HG02943 (cell line): ENCODE measurements at regions not wholly inside any gene's neighbourhood (a gene's known extent, or its start where the extent isn't known, plus 50 kb on each side); places are given as distances from the start of the nearest gene placed in this dataset.

Experiments
- ATAC-seq: cut with Tn5 transposase; IDR thresholded peaks from one replicate; pipeline ENCODE4 v1.9.1; 2021; ENCODE audit warnings: mild to moderate bottlenecking, low read depth, moderate library complexity; ENCODE audit not compliant: unreplicated experiment

DNA sequence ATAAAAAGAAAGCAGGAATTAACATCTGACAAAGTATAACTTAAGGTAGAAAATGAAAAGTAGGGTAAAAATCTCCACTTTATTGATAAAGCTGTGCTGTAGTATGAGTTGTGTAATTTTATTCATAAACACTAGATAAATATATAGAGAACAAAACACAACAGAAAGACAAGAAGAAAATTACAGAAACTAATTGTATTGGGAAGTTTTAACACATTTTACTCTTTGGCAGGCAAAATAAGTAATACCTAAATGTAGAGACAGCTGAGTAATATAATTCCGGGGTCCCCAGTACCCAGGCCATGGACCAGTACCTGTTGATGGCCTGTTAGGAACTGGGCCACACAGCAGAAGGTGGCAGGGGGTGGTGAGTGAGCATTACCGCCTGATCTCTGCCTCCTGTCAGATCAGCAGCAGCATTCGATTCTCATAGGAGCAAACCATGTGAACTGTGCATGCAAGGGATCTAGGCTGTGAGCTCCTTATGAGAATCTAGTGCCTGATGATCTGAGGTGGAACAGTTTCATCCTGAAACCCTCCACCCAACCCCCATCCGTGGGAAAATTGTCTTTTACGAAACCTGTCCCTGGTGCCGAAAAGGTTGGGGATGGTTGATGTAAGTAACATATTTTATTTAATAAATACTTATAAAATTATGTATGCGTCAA lies 84.4 kb upstream of the ETV6 start:
- ATAC-seq, result no peak

DNA sequence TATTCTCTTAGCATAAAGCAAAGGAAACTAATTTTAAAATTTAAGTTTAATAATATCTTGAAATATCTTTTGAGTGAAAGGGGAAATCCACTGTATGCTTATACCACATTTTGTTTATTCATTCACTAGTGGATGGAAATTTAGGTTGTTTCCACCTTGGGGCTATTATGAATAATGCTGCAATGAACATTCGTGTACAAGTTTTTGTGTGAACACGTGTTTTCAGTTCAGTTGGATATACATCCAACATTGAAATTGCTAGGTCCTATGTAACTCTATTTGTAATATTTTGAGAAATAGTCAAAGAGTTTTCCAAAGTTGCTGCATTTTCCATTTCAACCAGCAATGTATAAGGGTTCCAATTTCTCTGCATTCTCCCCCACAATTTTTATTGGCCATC lies 83.7 kb upstream of the ETV6 start:
- ATAC-seq, result no peak

DNA sequence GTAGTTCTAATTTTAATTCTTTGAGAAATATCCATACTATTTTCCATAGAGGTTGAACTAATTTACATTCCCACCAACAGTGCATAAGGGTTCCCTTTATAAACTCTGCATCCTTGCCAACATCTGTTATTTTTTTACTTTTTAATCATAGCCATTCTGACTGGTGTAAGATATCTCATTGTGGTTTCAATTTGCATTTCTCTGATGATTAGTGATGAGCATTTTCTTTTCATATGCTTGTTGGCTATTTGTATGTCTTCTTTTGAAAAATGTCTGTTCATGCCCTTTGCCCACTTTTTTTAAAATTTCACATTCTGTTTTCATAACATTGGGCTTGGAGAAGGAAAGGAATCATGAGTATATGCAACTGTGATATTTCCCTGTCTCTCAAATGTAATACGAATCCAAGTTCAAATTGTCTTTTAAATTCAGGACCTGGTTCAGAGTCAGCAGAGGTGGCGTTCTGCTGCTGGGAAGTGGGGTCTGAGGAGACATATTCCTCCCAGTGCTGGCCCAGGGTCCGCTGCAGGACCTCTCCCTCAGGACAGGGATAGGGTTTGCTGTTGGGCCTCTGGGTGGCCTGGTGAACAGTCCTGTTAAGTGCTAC lies 81.2 kb upstream of the ETV6 start:
- ATAC-seq, result no peak

DNA sequence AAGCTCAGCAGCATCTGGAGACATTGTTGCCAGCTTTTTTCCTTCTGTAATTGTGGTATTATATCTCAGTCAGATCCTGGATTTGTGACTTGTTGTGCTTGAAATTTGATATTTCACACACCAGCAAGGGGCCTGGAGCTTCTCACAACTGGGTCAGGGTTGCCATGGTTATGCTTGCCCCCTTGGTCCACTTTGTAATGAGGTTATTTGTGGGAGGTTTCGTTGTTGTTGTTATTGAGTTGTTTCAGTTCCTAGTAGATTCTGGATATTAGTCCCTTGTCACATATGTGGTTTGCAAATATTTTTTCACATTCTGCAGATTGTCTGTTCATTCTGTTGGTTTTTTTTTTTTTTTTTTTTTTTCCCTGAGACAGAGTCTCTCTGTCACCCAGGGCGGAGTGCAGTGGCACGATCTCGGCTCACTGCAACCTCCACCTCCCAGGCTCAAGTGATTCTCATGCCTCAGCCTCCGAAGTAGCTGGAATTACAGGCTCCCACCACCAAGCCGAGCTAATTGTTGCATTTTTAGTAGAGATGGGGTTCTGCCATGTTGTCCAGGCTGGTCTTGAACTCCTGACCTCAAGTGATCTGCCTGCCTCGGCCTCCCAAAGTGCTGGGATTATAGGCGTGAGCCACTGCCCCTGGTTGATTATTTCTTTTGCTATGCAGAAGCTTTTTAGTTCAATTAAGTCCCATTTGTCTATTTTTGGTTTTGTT lies 80.6 kb upstream of the ETV6 start:
- peak; percentile 92 for ATAC-seq

DNA sequence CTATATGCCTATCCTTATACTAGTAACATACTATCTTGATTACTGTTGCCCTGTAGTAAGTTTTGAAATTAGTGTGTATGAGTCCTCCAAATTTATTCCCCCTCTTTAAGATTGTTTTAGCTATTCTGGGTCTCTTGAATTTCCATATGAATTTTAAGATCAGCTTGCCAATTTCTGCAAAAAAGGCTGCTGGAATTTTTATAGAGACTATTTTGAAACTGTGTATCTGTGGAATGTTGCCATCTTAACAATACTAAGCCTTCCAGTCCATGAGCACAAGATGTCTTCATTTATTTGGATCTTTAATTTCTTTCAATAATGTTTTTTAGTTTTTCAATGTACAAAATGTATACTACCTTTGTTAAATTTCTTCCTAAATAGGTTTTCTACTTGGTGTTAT lies 79.8 kb upstream of the ETV6 start:
- no peak for ATAC-seq

DNA sequence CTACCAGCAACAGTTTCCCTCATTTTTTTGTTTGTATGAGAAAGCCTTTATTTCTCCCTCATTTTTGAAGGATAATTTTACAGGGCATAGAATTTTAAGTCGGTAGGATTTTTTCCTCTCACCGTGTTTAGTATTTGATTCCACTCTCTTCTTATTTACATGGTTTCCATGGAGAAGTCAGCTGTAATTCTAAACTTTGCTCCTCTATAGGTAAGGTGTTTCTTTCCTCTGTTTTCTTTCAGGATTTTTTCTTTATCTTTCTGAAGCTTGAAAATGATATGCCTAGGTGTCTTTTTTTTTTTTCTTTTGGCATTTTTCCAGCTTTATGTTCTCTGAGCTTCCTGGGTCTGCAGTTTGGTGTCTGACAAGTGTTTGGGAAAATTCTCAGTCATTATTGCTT lies 75.6 kb upstream of the ETV6 start:
- ATAC-seq, result no peak

DNA sequence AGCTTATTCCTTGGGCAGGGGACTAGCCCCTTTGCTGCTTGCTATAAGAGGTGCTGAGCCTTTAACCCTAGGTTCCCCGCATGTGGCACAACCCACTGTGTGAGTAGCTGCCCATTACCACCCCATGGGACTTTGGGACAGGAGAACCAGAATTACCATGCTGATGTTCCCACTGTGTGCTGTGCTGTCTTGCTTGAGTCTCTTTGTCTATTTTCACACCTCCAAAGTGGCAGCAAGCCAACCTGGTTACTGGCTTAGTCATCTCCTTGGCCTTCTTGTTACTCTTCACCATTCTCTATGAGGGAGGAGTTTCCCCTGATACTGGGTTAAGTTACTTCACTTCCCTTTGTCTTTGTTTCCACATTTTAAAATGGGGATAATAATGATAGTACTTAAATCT lies 73.4 kb upstream of the ETV6 start:
- no peak for ATAC-seq

DNA sequence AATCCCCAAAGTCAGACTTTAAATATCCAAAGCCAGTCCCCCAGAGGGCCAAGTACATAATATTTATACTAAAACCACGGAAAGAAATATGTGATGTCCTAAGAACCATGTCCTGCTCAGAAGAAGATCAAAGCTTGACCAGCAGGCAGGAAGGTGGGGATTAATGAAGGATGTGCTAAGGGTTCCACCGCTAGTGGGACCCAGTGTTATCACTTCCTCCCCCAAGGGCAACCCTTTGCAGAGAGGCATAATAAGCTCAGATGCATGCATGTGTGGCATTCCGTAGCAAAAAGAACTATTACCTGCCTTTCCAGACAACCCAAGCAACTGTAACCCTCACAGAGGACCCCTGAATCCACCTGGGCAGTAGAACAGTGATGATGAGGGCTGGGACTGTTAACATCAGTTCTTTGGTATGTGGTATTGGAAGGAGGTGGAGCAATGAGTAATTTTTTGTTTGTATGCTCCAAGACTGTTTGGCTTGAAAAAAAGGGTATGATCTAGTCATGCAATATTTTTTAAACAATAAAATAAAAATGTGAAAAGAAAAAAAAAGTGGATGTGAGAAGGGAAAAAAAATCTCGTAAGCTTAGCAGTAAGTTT lies 71.7 kb upstream of the ETV6 start:
- ATAC-seq, result no peak

DNA sequence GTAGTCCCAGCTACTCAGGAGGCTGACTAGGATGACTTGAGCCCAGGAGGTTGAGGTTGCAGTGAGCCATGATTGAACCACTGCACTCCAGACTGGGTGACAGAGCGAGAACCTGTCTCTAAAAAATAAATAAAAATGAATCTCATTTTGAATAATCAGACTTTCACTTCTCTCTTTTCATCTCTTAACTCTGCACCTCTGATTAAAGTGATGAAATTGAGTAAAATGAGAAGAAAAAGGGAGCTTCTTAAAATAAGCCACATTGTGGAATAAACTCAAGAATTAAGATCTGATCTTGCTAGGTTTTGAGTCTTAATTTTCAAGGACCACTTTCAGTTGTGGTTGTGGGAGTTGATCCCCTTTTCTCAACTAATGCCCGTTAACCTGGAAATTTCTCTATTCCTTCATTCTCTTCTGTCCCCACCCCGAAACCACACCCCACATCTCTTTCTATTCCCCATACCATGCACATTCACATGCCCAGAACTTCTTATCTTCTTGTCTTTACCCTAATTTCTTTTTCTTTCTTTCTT lies 70.9 kb upstream of the ETV6 start:
- ATAC-seq, result no peak

DNA sequence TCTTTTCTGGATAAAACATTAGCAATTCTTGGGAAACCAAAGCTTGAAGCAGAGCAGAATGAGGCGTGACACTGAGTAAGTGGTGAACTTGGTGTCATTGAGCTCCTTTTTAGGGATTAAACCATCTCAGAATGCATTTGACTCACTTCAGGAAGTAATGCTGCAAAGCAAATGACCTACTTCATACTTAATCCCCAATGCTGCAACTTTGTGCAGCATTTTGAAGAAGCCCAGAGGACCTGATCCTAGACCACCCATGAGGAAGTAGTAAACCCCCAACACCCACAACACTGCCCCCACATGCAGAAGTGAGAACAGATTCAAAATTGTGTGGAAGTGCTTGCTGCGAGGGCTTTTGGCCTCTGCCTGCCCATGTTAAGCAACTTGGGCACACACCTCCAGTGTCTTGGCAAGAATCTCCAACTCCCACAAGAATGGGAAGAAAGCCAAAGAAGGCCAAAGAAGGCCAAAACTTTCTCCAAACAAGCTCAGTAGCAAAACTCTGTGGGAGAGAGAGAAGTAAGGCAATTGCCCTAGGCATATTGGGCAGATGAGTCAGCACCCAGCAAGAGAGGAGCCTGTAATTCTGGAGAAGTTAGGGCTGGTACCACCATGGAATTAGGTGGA lies 69.2 kb upstream of the ETV6 start:
- no peak for ATAC-seq

DNA sequence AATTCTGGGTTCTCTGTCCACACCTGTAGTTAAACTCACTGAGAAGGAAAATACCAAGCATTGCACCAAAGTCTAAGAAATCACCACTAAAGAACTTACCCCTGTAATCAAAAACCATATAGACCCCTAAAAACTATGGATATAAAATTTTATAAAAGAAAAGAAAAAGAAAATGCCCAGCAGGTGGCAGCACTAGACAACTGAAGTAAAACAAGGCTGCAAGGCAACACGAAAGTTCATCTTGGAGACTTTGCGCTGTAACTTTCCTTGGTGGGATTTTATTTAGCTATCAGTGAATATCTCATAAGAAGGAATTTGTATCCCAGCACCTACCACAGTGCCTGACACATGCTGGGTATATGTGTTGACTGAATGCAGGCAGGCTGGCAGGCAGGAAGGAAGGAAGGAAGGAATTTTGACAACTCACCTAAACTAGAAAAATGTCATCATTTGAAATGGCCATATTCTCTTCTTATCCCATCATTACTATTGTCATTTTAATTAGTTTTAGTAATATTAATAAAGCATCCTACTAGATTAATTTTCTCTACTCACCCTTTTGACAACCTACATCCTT lies 68.2 kb upstream of the ETV6 start:
- ATAC-seq, result no peak

DNA sequence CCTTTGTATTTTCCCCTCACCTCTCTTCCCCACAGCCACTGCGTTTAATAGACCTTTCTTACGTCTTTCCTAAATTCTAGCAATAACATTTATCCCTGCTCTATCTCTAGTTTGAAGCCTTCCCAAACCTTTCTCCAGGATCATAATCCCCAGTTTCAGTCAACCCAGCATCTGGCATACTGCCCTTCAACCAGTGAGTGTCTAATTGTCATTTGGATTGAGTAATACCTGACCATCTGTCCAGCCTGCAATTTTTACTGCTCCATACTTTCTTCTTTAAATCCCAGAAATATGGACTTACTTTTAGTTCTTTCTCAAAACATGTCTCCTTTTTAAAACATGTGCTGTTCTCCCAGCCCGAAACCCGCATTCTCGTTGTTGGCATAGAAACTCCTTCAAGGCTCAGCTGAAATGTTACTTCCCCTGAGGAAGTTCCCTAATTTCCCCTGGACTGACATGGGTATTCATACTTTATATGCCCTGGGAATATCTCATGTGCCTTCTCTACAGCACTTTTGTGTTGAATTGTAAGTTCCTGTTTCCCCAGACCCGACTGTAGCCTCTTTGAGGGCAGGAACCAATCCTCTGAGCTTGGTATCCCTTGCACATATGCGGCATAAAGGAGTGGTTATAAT lies 65.1 kb upstream of the ETV6 start:
- no peak for ATAC-seq

DNA sequence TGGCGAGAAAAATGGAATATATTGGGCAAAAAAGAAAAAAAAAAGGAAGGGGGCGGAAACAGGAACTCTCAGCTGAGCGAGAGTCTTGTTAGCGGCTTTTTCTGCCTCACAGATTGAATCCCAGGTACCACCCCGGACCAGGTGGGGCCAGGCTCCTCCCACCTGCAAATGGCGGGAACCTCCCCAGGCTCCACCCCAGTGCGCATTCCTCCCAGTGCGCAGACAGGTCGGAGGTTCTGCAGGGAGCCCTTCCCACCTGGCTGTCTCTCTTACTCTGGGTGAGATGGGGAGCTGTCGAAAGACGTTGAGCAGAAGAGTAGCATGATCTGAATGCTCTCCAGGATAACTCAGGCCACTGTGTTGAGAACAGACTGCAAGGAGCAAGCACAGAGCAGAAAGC lies 57.0 kb upstream of the ETV6 start:
- ATAC-seq, result no peak

DNA sequence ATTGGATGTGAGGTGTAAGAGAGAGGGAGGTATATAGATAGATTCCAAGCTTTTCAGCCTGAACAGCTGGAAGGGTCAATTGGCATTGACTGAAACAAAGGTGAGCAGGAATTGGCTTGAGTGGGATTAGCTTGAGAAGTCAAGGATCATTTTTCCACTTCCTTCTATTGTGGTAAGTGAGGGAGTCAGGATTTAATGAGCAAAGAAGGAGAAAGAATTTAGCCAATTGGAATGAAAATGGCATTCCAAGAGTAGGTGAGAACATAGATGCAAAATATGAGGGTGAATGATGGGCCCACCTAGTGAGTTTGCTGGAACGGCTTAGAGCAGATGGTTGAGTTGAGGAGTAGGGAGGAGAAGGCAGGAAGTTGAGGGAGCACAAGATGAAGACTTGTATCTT lies 56.5 kb upstream of the ETV6 start:
- ATAC-seq, result no peak

DNA sequence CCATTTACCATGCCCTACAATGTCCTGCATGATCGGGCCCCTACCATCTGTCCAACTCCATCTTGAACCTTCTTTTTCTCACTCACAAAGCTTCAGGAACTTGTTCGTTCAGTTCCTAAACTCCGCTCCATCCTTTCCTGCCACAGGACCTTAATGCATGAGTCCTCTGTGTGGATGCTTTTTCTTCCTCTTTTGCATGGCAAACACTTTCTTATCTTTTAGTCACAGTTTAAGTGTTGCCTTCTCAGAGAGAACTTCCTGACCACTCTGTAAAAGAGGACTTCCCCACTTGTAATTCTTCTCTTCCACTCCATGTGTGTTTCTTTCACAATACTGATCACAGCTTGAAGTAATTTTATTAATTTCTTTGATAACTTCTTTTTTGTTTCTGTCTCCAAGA lies 54.4 kb upstream of the ETV6 start:
- no peak for ATAC-seq

DNA sequence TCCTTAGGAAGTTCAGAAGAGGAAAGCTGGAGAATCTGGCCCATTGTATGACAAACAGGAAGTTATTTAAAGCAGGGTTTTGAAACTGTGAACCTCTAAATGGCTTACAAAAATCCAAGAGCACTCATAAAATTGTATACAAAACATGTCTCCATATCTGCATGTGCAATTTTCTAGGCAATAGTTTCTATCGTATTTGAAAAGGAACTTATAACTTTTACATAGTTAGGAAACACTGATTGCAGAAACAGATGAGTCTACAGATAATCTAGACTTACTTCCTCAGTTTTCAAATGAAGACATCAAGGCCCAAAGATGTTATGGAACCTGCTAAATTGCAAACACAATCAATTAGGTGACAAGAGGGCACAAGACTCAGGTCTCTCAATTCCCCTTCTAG lies 53.3 kb upstream of the ETV6 start:
- ATAC-seq, result no peak

DNA sequence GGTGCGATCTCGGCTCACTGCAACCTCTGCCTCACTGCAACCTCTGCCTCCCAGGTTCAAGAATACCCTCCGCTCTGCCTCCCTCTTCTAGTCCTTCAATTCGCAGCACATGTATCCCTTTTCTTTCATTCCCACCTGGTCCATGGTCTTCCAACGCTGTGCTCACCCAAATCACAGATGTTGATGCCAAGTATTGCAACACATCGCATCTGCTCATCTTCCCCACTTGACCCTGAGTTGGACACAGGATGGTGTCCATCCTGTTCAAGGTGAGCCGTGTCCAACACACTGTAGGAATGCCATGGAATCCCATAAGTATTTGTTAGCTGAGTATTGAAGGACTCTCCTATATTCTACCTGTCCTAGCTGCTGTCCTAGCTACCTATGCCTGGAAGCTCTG lies 50.6 kb upstream of the ETV6 start:
- no peak for ATAC-seq
